HG02840 (cell line): ENCODE measurements at regions not wholly inside any gene's neighbourhood (a gene's known extent, or its start where the extent isn't known, plus 50 kb on each side); places are given as distances from the start of the nearest gene placed in this dataset.
"Not testable (repeated sequence)": the region's sequence is repeated elsewhere in the genome, so short reads cannot be mapped to it uniquely, and the experiment has no call there.

Experiments
- ATAC-seq: cut with Tn5 transposase; IDR thresholded peaks from one replicate; pipeline ENCODE4 v1.9.1; 2021; ENCODE audit warnings: mild to moderate bottlenecking, moderate library complexity, moderate number of reproducible peaks; ENCODE audit not compliant: unreplicated experiment, low FRiP score

DNA sequence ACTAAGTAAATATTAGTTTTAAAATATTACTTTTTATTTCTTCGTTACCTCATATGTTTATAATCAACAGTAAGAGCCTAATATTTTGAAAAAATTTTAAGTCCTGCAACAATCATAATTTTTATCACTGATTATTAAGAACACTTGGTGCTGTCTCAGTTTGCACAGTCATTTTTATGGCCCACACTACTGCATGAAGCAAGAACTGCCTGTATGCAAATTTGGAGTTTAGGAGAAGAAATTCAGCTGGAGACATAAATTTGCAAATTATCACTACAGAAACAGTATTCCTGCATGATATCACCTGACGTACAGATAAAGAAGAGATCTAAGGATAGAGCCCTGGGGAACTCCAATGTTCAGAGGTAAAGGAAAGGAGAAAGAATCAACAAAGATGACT lies 144.1 kb upstream of the RBBP8 start:
- no peak for ATAC-seq

DNA sequence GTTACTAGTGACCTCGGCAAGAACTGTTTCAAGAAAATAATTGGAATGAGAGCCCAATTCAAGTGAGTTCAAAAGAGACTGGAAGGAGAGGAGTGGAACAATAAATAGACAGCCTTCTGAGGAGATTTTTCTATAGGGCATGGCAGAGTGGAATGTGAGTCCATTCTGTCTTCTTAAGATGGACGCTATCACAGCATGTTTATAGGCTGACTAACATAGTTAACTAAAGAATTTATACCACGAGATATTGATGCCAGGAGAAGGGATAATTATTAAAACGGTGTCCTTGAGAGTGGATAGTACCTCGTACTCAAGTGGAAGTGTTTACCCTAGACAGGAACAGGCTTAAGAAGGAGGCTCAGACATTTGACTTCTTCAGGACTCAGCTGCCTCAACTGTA lies 143.5 kb upstream of the RBBP8 start:
- ATAC-seq = no peak

DNA sequence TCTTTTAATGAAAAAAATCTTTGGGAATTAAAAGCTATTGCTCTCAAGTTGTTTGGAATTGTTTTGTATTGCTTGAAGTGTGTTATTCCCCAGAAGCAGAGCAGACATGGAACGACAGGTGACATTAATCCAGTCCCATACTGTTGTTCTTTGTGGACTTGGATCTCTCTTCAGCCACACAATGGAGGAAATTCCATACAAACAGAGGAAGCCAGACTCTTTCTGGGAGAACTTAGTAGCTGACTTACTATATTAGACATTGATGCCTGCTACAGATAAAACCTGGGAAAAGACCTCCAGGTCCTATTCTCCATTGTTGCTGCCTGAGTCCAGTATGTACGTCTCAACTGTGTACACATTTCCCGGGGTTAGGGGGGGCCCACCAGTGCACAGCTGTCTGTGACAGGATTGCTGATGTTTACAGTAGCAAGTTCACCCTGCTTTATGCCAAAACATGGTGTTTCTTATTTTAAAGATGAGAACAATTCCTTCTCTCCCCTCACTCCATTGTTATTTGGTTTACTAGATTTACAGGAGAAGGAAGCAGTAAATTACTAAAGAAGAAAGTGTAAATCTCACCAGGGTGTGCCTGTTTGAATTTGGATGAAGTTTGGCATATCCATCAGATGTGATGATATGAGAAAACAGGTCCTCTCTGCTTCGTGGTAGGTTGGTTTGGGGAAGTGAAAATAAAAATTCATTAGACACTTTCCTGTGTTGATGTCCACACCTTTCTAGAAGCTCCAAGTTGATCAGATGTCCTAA lies 142.4 kb upstream of the RBBP8 start:
- no peak for ATAC-seq

DNA sequence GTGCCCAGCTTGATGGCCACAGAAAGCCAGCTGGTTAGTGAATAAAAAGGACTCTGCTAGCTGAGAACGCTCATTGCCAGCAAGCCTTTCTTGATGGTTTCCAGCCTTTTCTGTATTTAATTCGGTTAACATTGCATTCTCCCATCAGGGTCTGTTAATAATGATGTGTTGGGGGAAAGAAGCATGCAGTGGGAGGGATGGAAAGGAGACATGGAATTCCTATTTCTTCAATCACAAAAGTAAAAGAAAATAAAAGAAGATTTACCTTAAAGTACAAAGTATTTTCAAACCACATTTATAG lies 141.9 kb upstream of the RBBP8 start:
- ATAC-seq = no peak

DNA sequence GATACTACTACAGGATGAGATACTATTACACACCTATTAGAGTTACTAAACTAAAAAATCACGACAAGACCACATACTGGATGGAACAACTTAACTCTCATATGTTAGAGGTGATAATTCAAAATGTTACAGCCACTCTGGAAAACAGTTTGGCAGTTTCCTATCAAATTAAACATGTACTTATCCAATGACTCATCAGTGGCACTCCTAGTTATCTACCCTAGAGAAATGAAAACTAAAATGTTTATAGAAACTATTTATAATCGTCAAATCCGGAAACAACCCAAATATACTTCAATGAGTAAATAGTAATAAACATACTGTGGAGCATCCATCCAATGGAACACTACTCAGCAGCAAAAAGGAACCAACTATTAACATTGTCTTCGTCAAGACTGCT lies 137.0 kb upstream of the RBBP8 start:
- no peak for ATAC-seq

DNA sequence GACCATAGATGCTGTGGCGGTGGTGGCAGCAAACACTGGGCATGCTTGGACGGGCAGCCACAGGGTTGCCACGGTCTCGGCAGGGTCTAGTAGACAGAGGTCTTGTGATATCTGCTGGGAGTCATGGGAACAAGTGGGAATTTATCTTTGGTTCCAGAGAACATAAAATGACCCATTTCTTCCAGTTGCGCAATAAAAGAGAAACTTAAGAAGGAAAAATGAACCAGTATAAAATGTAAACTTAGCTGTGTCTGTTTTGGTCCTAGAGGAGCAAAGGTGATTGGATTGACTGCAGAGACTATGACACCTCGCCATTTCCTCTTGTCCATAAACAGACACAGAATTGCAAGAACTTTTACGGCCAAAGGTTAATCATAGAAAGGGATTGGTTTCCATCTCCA lies 132.6 kb upstream of the RBBP8 start:
- ATAC-seq = no peak

DNA sequence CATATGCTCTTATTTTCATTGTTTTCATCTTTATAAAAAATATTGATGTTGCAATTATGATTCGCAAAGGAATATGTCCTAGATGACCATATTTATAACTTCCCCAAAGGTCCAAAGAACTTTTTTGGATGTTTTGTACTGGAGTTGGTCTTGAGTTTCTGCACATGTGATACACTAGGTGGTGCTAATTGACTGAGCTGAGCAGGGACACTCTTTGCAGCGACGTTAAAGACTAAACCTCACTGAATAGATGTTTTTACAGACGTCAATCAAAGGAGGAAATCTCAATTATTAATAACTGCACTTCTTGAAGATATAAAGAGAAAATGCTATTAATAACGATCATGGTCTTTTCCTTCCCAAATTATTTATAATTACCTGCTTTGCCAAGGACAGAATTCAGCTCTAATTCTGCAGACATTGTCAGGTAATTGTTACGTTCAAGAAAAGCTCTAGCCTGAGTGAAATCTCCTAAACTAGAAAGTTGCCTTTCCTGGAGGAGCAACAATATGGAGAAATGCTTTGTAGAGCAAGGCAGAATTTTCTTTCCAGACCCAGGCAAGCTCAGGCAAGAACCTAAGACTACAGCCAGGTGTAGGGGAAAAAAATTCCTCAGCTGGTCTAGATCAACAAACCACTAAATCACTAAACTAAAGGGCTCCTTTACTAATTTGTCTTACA lies 119.3 kb upstream of the RBBP8 start:
- no peak for ATAC-seq

DNA sequence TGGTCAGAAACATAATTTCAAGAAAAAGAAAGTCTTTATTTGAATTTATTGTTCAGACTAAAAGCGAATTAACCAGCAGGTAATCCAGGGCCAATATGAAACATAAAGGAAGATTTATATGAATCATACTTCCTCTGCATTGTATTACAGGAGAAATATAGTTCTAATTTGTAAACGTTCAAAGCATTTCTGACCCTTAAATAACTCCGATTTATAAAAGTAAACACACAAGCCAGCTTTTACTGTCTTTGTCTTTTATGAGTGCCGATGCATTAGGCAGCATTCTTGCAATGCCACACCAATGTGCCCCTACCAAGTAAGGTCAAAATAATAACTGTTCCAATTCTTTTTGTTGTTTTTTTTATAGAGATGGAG lies 118.8 kb upstream of the RBBP8 start:
- ATAC-seq = no peak

DNA sequence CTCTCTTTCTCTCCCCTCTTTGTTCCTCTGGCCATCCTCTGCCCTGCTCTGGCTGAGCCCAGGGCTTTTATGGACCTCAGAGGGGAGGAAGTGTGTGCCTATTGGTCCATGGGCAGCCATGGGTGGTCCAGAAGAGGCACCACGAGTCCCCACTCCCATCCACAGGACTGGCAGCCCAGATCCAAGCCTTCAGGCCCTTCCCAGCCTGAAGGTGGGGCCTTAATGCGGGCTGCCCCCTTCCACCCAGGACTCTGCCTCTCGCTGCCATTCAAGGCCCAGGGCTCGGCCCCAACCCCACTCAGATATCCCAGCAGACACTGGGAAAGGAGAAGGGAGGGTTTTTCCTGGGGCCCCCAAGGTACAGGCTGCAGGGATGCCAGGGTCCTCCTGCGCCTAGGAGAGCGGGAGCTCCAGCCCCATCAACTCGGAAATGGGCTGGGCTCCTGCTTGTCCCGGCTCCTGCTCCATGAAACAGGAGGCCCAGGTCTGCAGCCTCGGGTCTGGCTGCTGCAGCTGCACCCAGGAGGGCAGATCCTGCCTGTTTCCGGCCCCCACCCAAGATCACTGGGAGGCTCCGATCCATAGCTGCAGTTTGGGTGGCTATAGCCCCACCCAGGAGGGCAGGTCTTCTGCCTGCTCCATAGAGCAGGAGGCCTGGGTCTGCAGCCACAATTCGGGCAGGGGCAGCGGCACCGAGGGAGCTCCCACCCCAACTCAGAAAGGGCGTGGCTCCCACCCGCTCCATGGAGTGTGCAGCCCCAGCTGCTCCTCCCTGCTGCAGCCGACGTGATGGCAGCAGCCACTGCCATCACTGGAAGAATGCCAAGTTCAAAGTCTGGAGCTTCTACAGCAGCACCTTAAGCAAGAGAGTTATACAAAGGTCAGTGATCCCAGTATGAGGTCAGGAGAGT lies 116.6 kb upstream of the RBBP8 start:
- ATAC-seq = no peak

DNA sequence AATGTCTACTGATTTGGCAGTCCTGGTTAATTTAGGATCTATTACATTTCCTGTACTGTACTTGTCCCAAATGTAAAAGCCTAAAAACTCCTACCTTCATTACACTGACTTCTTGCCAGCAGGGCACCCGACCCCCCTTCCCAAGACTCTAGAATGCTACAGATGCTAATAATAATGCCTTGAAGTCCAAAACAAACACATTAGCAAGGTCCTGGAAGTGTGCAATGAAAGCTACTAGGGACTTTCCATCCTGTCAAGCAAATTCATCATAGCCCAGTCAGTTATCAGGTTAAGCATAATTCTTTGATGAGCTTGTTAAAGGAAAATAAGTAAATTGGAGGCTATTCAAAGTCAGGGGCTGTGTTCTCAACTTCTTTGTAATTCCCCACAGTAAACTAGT lies 115.3 kb upstream of the RBBP8 start:
- no peak for ATAC-seq

DNA sequence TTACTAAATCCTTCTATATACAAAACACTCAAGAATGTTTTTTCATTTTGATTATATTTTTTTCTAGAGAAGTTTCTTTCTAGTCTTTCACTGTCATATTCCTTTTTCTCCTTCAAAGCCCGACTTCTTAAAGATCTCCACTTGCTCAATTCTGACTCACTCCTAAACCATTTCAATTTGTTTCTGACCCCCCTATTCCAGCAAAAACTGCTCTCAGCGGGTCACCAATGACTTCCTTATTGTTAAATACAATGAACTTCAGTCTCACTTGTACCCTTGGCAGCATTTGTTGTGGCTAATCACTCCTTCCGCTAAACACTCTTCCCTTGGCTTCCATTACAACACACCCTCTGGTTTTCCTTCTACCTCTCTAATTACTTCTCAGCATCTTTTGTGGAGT lies 111.1 kb upstream of the RBBP8 start:
- no peak for ATAC-seq

DNA sequence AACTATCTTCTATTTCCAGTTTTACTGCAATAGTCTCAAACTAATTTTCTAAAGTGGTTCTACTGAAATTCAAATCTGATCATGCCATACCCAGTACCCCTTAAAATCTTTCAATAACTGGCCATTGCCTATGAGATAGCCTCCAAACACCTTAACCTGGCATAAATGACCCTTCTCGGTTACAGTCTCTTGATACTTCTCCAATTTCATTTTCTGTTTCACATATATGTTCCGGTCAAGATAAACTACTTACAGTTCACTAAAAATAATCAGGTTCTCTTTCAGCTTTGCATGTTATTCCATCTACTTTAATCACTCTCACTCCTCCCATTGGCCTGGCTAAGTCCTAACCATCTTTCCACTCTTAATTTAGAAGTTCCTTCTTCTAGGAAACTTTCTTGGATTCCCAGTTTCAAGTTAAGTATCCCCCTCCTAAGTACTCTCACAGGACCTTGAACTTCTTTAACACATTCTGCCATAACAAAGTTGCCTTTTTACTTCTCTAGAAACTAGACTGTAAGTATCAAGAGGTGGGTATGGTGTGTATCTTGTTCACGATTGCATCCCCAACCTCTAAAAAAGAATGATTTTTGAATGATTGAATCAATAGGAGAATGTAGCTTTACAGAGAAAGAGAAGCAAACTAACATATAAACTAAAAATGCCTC lies 110.2 kb upstream of the RBBP8 start:
- ATAC-seq = peak; percentile 79

DNA sequence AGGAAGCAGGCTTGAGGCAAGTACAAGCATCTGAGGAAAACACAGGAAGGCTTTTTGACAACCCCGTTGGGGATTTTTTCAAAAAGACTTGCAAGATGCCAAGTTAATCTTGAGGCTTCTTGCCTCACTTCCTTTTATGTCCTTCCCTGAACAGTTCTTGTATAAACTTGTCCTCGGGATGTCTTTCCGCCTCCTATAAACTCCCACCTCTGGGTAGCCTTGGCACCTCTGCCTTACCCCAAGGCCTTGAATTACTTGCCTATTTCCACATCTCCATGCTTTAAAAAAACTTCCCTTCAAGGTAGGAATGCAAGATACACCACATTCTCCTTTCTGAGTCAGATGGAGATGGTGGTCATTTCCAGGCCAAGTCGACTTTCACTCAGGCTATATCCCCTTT lies 106.4 kb upstream of the RBBP8 start:
- ATAC-seq = no peak

DNA sequence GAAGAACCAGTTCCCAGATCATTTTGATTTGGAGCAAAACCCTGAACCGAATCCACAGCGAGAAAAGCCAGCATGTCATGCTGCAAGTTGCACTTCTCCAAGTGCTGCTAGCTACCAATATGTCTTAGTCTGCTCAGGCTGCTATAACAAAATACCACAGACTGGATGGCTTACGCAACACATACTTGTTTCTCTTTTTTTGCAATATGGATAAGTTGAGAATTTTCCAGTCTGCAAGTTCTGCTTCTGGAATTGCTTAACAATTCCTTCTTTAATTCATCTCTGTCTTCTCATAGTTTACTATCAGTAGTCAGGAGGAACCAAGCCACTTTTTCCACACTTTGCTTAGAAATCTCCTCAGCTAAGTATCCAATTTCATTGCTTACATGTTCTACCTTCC lies 105.9 kb upstream of the RBBP8 start:
- ATAC-seq = no peak

DNA sequence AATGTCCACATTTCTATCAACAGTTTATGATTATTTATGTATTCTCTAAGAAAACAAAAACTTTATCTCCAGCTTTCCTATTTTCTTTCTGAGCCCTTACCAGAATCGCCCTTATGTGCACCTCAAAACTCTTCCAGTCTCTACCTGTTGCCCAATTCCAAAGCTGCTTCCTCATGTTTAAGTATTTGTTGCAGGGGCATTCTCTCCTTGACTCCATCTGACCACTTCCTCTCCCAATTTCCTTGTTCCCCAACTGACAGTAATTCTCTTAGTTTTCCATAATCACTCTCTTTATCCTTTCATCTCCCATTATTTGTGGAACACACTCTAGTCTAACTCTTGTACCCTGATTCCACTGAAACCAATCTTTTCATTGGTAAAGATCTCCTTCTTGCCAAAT lies 105.4 kb upstream of the RBBP8 start:
- no peak for ATAC-seq

DNA sequence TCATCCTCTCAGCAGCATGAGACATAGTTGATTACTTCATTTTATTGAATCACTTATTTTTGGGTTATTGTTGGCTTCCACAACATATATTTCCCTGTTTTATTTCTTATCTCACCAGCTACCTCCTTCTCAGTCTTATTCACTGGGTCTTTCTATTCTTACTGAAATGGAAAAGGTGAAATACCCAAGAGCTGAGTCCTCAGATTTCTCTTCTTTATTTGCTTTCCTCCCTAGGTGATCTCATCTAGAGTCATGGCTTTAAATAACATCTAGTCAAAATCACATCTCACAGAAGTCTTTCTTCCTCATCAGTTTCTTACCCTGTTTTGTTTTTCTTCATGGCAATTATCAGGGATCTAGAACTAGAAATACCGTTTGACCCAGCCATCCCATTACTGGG lies 105.0 kb upstream of the RBBP8 start:
- no peak for ATAC-seq

DNA sequence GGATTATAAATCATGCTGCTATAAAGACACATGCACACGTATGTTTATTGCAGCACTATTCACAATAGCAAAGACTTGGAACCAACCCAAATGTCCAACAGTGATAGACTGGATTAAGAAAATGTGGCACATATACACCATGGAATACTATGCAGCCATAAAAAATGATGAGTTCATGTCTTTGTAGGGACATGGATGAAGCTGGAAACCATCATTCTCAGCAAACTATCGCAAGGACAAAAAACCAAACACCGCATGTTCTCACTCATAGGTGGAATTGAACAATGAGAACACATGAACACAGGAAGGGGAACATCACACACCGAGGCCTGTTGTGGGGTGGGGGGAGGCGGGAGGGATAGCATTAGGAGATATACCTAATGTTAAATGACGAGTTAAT lies 104.5 kb upstream of the RBBP8 start:
- not testable (repeated sequence) for ATAC-seq

DNA sequence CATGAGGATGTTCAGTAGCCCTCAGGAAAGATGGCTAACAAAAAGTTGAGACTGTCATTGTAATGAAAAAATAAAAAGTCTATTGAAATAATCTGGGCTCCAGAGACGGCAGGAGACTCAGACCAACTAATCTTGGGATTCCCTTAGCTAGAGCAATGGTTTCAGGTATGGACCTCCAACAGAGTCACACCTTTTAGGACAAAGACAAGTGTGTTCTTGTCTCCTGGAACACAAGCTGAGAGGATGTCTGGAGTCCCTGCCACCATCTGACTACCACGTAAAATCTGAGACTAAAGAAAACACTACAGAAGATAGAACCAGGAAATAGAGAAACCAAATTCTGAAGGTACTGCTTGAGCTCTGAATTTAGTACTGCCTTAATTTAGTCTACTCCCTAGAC lies 103.3 kb upstream of the RBBP8 start:
- ATAC-seq = no peak

DNA sequence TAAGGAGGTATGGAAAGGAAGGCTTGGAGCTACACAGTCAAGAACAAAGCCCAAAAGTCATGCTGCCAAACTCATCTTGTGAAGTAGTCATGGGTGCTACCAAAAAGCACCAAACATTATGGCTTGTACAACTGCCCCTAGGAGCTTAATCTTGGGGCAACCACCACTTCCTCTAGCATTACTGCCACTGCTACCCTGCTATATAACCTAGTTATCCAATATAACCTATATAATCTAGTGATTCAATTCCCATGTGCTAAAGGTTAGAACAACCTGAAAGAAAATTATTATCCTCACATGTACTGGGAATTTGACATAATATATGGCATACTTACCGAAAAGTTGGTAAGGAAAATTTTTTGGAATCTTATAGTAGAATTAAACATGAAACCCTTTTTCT lies 102.6 kb upstream of the RBBP8 start:
- ATAC-seq = no peak

DNA sequence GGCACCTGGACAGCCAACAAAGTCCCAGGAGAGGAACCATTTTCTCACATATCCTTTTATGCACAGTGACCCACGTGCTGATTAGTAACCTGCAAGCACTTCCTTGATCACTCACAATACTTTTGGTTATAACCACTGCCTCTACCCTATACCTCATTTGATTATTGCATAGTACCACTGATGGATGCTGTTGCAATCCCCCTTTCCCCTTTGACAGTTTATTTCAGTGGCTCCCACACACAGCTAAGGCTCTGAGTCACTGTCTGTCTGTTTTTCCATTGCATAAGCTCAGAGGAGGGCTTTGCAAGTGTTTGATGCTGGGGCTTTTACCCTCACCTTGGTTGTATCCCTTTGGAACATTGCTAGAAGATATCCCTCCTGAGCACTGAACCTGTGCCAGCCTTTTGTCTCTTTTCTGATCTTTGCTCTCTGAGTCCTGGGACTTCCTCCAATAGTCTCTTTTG lies 101.7 kb upstream of the RBBP8 start:
- ATAC-seq = no peak

DNA sequence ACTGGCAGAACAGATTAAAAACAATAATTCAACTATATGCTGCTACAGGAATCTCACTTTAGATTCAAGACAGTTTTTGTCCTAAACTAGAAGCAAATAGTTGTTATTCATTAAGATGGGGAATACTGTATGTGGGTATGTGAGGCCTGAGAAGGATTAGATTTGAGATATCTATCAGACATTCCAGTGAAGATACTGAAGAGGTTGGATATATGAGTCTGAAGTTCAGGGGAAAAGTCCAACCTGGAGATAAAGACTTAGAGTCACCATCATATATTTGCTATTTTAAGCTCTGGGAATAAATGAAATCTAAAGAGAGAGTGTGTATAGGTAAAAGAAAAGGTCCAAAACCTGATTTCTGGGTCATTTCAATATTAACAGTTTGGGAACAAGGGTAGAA lies 96.2 kb upstream of the RBBP8 start:
- ATAC-seq = no peak
